ENCODE measurements at regions not wholly inside any gene's neighbourhood (a gene's known extent, or its start where the extent isn't known, plus 50 kb on each side); places are given as distances from the start of the nearest gene placed in this dataset.

DNA sequence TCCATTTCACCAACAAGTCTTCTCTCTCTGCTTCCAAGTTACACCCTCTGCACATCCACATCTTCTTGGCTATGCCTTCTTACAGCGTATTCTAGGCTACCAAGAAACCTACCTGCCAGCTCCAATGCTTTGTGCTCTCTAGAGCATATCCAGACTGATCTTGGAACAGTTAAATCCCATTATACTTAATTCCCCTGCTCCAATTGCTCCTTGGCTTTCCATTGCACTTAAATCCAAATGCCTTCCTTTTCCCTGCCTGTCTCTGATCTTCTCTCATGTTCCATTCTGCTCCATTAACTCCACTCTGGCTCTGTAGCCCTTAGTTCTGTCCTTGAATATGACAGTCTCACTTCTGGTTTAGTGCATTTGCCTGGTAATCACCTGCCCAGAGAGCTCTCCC lies 322.4 kb downstream of the LRRC70 start:
- H2BK120ac ChIP-seq (replicated peaks; ENCODE audit: low read depth, low read length): no peak overlapping the region
- DNase-seq (ENCODE audit: low read depth in 1 of 2, low spot score in 2 of 2) (no peak), FAIRE-seq (no peak)
- H2BK5ac ChIP-seq (ENCODE audit: low read depth, low read length): no peak overlapping the region
- H3K36me3 ChIP-seq (ENCODE audit: control insufficient read depth in 2 of 4, insufficient read depth in 4 of 4, low read length in 3 of 4): no peaks in the 10 kb centered on the region
- no peaks in the 10 kb centered on the region; the same call in 1 of the 2 replicates for H3K23me2 ChIP-seq (ENCODE audit: low read depth, low read length)
- no peak overlapping the region for H3K18ac ChIP-seq (ENCODE audit: extremely low read depth, low read length)
- H2BK12ac ChIP-seq (ENCODE audit: low read depth, low read length): no peak overlapping the region
- no peak overlapping the region for H4K91ac ChIP-seq (replicated peaks; ENCODE audit: insufficient read length, low read length)
- H4K5ac ChIP-seq (ENCODE audit: insufficient read length, low read depth, low read length): no peak overlapping the region
- ChIA-PET POLR2A (ENCODE audit: partially characterized antibody) (no interaction called here), CTCF (ENCODE audit: partially characterized antibody) (interaction anchor here (1.2 kb wide), 1 partner anchor 17 kb away, joined by 3 read pairs; no protein-coding TSS in a partner anchor)
- no peaks in the 10 kb centered on the region for H3K4me1 ChIP-seq (replicated peaks in 1 of 4; ENCODE audit: control insufficient read depth in 3 of 4, insufficient read depth in 4 of 4, low read length in 3 of 4)
- no peaks in the 10 kb centered on the region for H4K20me1 ChIP-seq (replicated peaks in 1 of 2; ENCODE audit: control insufficient read depth in 1 of 2, insufficient read depth in 2 of 2, low read length in 2 of 2)
- H3K9me3 ChIP-seq (ENCODE audit: insufficient read depth in 2 of 2, low read depth in 1 of 2, low read length in 1 of 2): no peaks in the 10 kb centered on the region
- no peaks in the 10 kb centered on the region for H3K79me2 ChIP-seq (ENCODE audit: control insufficient read depth in 1 of 2, insufficient read depth in 2 of 2, low read length in 2 of 2)
- TF ChIP-seq, protein P1, sequence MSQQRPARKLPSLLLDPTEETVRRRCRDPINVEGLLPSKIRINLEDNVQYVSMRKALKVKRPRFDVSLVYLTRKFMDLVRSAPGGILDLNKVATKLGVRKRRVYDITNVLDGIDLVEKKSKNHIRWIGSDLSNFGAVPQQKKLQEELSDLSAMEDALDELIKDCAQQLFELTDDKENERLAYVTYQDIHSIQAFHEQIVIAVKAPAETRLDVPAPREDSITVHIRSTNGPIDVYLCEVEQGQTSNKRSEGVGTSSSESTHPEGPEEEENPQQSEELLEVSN (IDR thresholded peaks at IDR 0.05): no peak
- TF ChIP-seq CTBP2 (IDR thresholded peaks at IDR 0.05; ENCODE audit: borderline replicate concordance, insufficient read depth, insufficient read length, low read length) (no peak), HDAC2 (IDR thresholded peaks at IDR 0.05; ENCODE audit: borderline replicate concordance in 1 of 2, low read depth in 2 of 2, low read length in 2 of 2) (no peak), RBBP5 (IDR thresholded peaks at IDR 0.05; ENCODE audit: borderline replicate concordance, low read depth, low read length) (no peak)
- H2BK20ac ChIP-seq (ENCODE audit: low read length): no peak overlapping the region
- 96% methylated on average over 1 of the region's 1 CpG; no CpG with 5 or more reads in 1 of the 2 experiments for WGBS, 2 experiments (ENCODE audit: extremely low coverage in 1 of 2, insufficient coverage in 1 of 2, insufficient read length in 1 of 2, insufficient replicate concordance in 2 of 2, low coverage in 1 of 2, low lambda C conversion rate in 2 of 2, missing lambda C conversion rate in 1 of 2)
- H3K4me2 ChIP-seq (ENCODE audit: insufficient read depth in 1 of 2, low read depth in 2 of 2, low read length in 2 of 2): no peak overlapping the region
- no peak overlapping the region for H2AK5ac ChIP-seq (ENCODE audit: low read depth, low read length)
- H3K4ac ChIP-seq (replicated peaks; ENCODE audit: insufficient read length, low read depth, low read length): no peak overlapping the region
- H3K27ac ChIP-seq (ENCODE audit: low read depth, low read length): no peak overlapping the region
- H3K79me1 ChIP-seq (ENCODE audit: low read depth, low read length): no peaks in the 10 kb centered on the region
- H2AFZ ChIP-seq (ENCODE audit: low read length): no peak overlapping the region
- H3K4me3 ChIP-seq (ENCODE audit: extremely low read depth in 1 of 4, insufficient read depth in 2 of 4, low read depth in 3 of 4, low read length in 4 of 4): no peak overlapping the region
- no peak overlapping the region for H3K14ac ChIP-seq (ENCODE audit: insufficient read length)
- H3K27me3 ChIP-seq (replicated peaks in 1 of 4; ENCODE audit: control insufficient read depth in 3 of 4, extremely low read depth in 1 of 4, insufficient read depth in 3 of 4, low read length in 3 of 4): no peaks in the 10 kb centered on the region
- H4K8ac ChIP-seq (ENCODE audit: extremely low read depth, insufficient read depth, low read length): no peak overlapping the region
- no peak overlapping the region for H3K23ac ChIP-seq (ENCODE audit: insufficient read length)
- H2BK15ac ChIP-seq (ENCODE audit: low read length): no peak overlapping the region
- no peak overlapping the region for H3K9ac ChIP-seq (replicated peaks in 1 of 4; ENCODE audit: extremely low read depth in 1 of 4, low read depth in 3 of 4, low read length in 3 of 4)
- H3K56ac ChIP-seq (replicated peaks; ENCODE audit: insufficient read length, low read depth, low read length): no peak overlapping the region

All from H1 (cell line).